ENCODE measurements at regions not wholly inside any gene's neighbourhood (a gene's known extent, or its start where the extent isn't known, plus 50 kb on each side); places are given as distances from the start of the nearest gene placed in this dataset.
"Not testable (repeated sequence)": the region's sequence is repeated elsewhere in the genome, so short reads cannot be mapped to it uniquely, and the experiment has no call there.

DNA sequence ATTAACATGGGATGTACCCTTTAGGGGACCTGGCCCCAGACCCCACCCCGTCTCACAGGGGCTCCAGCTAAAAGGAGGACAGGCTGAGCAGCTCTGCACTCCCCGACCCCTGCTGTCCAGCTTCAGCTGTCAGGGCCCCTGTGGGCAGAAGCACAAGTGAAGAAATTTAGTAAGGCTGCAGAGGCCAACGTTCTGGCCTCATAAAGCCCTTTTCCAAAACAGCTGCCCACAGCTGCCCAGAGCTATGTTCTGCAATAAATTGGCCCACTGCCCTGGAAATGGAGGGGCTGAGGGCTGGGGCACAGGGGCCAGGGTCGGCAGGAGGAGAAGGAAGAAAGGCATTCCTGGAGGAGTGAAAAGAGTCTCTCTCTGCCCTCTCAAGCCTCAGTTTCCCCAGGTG lies 357.1 kb downstream of the BCL11B start:
- DNase-seq (ENCODE audit: low spot score) = no peak

DNA sequence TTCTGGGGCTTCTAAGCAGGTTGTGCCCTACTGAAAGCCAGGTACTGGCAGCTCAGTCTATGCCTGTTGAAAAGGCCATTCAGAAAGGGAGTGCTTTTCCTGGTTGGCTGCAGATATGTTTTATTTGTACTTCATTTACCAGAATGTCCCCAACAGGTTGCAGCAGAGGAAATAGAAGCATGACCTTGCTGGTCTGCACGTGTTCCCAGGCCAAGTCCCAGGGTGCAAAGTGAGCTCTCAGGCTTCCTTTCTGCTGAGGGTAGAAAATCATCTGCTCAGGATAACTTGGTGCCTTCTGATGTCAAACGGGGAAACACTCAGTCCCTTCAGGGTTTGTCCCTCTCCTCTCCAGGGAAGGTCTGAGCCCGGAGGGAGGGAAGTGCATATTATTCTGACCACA lies 356.4 kb downstream of the BCL11B start:
- no peak for DNase-seq (ENCODE audit: low spot score)

DNA sequence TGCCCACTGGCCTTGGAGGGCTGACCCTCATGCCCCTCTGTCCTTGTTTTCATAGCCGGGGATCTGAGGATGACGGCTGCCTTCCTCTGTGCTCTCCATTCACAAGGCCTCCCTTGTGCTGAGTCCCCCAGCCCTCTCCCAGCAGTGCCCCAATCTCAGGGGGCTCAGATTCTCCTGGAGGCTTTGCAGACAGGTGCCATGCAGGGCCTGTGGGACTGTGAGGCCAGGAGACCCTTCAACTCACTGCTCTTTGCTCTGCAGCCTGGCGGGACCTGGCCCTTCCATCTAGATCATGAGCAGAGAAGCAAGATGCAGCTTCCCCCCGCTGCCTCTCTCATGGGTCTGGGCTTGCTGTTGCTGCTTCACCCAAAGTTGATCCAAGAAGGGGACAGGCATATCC lies 356.0 kb downstream of the BCL11B start:
- no peak for DNase-seq (ENCODE audit: low spot score)

DNA sequence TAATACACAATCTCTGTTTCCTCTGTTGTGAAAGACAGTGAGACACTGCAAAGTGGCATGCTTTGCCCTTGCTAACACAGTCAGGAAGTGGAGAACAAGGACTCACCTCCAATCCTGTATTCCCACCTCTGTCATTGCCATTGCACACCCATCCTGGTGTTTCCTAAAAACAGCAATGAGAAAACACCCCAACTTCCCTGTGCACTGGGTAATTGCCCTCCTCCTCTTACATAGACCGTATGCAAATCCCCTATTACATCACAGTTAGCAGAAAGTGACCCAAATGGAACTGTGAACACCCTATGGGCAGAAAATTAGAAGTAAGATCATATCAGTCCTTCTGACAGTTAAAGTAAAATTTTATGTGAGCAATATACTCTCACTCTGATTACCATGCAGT lies 355.5 kb downstream of the BCL11B start:
- no peak for DNase-seq (ENCODE audit: low spot score)

DNA sequence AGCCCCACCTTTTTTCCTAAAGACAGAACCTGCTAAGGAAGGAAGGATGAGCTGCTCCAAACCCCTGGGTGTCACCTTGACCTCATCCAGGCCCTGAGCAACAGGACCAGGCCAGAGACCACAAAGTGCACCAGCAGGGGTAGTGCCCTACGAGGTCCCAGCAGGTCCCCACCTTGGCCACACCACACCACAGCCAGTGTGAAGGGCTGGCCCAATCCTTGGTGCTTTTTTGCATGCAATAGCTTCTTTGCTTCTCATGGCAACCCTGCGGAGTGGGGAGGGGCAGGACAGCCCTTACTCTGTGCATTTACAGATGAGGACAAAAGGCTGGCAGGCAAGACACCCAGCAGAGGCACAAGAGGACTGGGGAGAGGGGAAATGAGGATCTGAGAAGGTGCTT lies 352.6 kb downstream of the BCL11B start:
- DNase-seq (ENCODE audit: low spot score) = no peak

DNA sequence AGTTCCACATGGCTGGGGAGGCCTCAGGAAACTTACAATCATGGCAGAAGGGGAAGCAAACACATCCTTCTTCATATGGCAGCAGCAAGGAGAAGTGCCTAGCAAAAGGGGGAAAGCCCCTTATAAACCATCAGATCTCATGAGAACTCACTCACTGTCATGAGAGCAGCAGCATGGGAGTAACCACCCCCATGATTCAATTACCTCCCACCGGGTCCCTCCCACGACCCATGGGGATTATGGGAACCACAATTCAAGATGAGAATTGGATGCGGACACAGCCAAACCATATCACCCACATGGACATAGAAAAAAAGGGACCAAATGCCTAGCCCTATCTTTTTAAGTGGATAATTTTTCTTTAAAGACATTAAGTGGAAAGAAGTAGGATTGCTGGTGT lies 350.7 kb downstream of the BCL11B start:
- DNase-seq (ENCODE audit: low spot score) = not testable (repeated sequence)

DNA sequence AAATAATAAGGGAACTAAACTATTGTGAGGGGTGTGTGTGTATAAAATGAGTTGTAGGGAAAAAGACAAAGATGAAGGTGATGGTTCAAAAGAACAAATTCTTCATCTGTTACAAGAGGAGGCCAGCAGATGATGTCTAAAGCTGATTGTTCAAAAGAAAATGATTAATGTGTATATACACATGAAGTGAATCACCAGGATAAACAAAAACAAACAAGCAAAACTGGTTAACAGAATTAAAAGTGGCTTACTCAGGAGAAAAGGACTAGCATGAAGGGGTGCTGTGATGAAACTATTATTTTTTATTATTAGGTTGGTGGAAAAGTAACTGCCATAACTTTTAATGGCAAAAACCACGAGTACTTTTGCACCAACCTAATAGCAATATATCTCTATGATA lies 348.4 kb downstream of the BCL11B start:
- DNase-seq (ENCODE audit: low spot score) = no peak

DNA sequence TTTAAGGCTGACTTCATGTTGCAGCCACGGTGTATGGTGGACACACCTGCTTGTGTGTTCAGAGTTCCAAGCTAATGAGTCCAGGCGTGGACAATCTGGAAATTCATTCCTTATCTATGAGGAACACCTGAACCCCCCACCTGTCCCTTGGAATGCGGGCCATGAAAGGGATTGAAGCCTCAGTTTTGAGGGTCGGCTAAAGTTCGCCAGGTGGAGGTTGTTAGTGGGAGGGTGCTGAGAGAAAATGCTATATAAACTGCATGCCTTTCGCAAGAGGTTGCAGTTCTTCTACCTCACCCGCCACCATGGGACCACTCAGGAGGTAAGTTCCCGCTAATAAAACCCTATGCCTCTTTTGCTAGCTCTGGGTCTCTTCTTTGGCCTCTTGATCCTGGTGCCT lies 348.0 kb downstream of the BCL11B start:
- no peak for DNase-seq (ENCODE audit: low spot score)

DNA sequence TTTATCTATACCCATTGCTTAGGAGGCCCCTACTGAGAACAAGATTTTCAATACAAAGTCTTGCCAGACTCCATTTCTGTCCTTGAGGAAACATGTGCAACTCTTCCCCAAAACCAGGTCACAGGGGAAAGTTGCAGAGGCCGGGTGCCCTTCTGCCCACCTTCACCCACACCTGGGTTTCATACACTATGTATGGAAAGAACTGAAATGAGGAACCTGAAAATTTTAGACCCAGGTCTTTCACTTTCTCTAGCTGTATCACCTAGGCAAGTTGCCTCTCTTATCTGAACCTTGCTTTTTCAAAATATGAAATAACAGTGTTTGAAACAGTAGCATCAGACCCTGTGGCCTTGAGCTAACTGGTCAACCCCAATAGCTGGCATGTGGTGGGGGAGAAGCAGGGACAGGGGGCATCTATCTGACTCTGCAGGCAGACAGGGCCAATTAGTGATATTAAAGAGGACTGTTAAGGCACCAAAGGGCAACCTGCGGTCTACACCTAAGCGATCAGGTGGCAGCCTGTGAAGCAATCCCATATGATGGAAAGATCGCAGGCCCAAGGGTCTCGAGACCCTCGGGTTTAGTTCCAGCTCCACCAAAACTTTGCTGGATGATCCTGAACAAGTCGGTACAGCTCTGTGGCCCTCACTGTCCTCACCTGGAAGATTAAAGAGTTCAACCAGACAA lies 346.5 kb downstream of the BCL11B start:
- no peak for DNase-seq (ENCODE audit: low spot score)

DNA sequence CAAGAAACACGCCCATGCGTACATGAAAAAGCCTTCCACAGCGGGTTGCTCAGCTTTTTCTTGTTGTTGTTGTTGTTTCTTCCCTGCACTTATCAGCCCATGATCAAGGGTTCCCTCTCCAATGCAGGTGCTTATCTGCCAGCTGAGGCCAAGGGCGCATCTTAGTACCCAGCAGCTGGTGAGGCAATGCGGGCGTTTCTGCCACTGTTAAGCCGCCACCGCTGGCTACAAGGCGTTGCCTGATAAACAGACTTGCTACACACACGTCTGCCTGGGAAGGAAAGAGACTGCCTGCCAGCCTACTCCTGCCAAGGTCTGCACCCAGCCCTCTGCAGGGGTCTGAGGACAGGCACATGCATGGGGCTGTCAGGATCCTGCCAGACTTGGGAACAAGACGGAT lies 345.9 kb downstream of the BCL11B start:
- DNase-seq (ENCODE audit: low spot score) = no peak

DNA sequence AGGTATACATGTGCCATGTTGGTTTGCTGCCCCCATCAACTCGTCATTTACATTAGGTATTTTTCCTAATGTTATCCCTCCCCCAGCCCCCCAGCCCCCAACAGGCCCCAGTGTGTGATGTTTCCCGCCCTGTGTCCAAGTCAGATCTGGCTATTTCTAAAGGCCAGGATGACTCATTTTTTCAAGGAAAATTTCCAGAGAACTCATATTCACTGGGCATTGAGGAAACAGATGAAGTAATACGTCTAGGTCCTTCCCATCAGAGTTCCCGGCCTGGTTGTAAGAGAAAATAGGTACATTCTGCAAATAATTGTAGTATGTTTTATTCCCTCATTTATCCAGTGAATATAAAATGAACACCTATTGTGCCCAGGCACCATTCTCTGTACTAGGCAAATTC lies 345.2 kb downstream of the BCL11B start:
- DNase-seq (ENCODE audit: low spot score) = no peak

DNA sequence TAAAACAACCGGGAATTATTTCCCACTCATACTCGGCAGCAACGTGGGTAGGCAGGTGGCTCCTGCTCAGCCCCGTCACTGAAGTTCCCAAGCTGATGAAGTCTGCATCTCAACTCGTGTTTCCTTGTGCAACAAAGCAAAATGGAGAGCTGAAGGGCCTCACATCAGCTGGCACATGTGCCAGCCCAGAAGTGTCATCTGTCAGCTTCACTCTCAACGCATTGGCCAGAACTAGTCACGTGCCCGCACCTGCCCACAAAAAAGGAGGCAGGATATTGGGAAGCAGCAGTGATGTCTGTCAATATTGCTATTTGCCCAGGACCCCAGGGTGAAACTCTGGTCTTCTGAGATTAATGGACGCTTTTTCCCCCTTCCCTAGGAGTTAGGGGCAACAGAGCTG lies 344.0 kb downstream of the BCL11B start:
- no peak for DNase-seq (ENCODE audit: low spot score)

DNA sequence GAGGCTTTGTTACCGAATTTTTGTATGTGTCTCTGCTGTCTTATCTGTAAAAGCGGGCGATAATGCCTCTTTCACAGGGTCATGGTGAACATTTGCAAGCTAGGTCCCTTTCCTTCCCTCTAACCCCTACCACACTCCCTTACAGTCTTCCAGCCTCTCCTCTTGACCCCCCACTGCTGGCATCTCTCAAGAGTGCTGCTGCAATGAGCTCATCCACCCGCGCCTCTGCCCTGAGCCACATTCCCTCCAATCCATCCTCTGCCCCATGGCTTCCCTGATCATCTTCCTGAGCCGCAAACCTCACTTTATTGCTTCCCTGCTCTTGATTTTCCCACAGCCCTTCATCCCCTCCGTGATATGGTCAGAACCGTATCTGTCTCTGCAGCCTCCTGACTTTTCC lies 343.6 kb downstream of the BCL11B start:
- no peak for DNase-seq (ENCODE audit: low spot score)

DNA sequence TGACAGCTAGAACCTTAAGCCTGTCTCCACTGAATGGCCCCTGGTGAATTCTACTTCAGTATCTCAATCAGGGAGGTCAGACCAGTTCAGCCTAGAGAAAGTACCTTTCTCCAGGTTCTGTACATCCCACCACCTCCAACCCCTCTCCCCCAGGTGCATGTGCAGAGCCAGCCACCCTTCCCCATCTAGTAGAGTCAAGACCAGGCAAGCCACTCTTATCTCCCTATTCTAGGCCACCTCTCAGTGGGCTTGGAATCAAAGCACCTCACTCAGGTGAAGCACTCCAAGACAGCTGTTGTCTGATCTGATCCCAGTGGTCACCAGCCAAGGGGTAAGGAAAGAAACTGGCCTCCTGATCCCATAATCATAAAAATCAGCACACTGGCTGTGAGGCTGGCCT lies 340.9 kb downstream of the BCL11B start:
- DNase-seq (ENCODE audit: low spot score) = no peak

DNA sequence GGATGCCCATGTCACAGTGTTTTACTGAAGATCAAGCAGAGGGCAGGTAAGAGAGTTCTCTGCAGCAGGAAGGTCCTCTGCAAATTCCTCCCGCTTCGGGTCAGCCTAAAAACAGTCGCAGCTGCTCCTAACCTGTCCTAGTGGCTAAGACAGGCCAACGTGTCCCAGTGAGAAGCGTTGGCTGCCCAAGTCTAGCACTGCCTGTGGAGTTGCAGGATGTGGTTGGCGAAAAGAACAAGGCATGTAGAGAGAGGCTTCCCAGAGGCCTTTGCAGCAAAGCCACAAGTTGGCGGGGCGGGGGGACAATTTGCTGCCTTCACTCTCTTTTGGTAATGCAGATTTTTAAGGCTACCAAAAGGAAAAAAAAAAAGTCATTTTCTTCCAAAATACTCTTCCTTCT lies 340.1 kb downstream of the BCL11B start:
- DNase-seq (ENCODE audit: low spot score) = no peak

DNA sequence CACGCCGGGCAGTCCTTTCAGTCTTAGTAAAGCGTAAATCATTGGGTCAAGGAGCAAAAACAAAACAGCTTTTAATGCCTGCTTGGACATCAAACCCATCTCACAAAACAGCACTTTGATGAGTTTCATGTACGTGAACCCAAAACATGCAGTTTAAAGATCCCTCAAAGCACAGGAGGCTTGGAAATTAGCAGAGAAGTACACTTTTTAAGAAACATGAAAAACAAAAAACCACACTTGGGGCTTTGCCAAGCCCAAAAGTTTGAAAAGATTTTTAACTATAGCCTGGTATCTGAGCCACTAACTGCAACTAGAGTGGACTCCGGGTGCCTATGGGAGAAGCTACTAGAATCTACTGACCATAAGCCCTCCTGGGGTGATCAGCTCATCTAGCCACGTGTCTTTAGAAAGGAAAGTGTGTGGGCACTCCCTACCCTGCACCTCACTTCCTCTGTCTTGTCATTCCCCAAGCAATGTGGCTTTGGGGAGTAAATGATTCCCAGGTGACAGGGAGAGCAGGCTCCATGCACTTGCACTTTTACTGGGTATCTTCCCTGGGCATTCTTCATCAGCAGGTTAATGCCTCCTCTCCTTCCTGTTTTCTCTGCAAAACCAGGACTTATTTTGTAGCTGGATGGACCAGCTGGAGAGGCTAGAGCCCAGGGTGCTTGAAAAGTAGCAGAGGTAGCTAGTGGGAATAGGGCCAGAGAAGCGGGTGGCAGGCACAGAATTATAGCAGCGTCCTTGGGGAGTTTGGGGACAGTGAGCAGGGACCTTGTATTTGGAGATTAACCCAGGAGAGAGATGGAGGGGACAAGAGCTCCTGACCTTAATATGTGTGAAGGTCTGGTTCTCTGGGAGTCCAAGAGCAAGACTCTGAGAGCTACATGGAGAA lies 339.3 kb downstream of the BCL11B start:
- DNase-seq (ENCODE audit: low spot score) = no peak

DNA sequence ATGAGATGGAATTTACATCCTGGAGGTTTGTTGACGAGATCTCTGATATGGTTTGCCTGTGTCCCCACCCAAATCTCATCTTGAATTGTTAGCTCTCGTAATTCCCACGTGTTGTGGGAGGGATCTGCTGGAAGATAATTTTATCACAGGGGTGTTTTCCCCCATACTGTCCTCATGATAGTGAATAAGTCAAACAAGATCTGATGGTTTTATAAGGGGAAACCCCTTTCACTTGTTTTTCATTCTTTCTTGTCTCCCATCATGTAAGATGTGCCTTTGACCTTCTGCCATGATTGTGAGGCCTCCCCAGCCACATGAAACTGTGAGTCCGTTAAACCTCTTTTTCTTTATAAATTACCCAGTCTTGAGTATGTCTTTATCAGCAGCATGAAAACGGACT lies 337.4 kb downstream of the BCL11B start:
- DNase-seq (ENCODE audit: low spot score) = not testable (repeated sequence)

DNA sequence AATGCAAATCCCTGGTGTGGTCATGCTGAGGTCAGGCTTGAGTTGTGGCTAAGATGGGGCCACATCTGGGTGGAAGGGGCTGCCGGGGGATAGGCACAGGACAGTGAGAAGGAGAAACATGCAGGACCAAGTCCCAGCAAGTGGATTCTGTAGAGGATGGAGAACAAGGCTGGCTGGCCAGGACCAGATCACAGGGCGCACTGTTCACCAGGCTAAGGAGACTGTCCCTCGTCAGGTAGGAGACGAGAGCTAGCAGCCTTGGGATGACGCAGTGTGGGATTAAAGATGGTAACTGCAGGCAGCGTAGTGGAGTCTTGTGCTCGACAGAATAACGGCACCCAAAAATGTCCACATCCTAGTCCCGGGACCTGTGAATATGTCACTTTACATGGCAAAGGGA lies 336.1 kb downstream of the BCL11B start:
- DNase-seq (ENCODE audit: low spot score) = no peak

DNA sequence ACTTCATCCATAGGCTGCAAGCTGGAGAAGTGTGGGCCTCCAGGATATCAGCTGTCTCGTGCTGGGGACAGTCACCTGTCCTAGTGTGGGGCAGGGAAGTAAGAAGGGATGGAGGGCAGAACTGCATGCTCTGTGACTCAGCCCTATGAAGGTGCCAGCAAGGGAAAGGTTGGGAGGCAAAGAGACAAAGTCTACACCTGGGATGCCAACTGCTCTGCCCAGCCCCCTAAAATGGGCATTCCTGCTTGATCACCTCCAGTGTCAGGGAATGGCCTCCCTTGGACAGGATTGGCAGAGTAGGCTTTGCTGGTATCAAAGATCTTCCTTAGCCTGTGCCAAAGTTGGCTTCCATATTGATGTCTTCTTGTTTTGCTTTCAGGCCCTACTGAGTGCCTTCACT lies 335.0 kb downstream of the BCL11B start:
- no peak for DNase-seq (ENCODE audit: low spot score)

DNA sequence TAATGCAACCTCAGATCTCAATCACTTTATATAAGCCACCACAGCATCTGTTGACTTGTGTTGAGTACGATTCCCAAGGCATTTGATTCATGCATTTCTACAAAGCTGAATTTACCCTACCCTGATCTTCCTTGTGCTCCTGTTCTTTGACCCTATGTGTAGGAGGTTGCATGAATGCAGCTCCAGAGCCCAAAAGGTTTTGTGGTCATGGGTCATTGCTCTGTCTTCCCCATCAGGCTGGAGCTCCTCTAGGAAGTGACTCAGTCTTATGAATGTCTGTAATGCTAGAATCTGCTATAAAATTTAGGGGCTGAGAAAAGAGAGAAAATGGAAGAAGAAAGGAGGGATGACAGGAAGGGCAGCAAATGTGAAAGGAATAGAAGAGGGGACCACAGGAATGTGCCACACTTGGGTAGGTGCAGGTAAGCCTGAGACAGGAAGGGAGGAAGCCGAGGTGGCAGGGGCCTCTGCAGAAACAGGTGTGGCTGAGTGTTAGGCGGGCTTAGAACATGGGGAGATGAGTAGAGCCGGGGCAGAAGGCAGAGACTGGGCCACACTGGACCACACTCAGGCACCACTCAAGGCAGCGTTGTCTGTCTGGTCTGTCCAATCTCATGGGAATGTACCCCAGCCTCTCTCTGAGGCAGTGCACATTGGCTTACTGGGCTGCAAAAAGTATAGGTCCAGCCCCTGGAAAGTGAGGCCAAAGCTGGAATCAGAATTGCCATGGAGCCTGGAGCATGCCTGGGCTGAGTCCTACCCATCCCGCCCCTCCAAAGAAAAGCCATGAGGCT lies 334.1 kb downstream of the BCL11B start:
- DNase-seq (ENCODE audit: low spot score) = no peak

DNA sequence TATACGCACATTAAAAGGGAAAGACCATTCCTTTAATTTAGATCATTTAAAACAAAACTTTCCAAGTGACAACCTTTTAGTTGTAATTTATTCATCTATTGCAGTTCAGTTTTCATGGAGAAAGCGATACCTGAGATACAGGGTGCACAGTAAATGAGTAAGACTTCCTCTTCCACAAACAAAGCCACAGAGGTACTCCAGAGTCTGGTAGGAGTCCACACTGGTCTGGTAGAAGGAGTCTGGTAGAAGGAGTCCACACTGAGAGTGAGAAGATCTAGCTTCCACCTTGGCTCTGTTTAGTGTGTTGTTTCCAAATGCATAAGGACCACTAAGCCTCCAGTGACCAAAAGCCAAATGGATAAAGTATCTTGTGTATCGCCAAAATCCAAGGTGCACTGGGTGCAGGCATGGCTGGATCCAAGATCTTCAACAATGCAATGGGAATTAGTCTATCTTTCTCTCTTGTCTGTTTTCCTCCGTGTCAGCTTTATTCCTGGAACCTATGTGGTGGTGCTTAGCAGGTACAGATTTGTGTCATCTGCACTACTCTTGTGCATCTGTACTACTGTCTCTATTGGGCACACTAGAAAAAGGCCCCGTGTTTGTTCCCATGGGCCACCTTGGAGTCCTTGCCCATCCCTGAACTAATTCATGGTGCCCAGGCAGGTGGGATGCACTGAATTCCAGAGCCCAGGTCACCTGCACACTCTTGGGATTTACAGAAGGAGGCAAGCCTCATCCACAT lies 331.1 kb downstream of the BCL11B start:
- no peak for DNase-seq (ENCODE audit: low spot score)

DNA sequence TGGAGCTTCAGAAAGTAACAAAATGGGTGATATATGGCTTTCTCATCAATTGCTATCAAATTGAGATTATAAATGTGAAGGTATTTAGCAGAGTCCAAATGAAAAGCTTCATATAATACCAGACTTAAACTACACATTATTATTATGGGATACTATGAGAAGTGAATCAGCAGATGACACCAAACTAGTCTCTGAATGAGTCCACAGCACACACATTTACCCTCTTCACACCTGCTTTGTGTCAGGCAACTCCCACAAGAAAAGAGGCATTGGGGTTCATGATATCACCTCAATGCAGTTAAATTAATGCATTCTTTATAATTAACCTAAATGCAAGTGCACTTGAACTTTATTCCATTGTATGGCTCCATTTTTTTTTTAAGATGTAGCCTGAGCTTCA lies 330.5 kb downstream of the BCL11B start:
- no peak for DNase-seq (ENCODE audit: low spot score)
